ENCODE measurements at regions not wholly inside any gene's neighbourhood (a gene's known extent, or its start where the extent isn't known, plus 50 kb on each side); places are given as distances from the start of the nearest gene placed in this dataset.

- TF ChIP-seq POLR2A (IDR thresholded peaks at IDR 0.05): no peak
- TF ChIP-seq CTCF (IDR thresholded peaks at IDR 0.05): no peak
Observed at GRCh38 chr1:169044296-169044695, 62.2 kb upstream of the ATP1B1 start.

All from transverse colon (tissue), 3 donors.